BJ (cell line): ENCODE measurements at regions not wholly inside any gene's neighbourhood (a gene's known extent, or its start where the extent isn't known, plus 50 kb on each side); places are given as distances from the start of the nearest gene placed in this dataset.

Experiments used
- CTCF ChIA-PET: fragments of 350-600 bp; formaldehyde crosslinking; extraction: SDS; loops from one replicate; lab custom pipeline; 2021; ENCODE audit warnings: antibody characterized with exemption, inconsistent platforms; lab: Yijun Ruan, JAX
- POLR2A ChIA-PET: fragments of 300-600 bp; sonication (Branson Sonifier 250); formaldehyde crosslinking; extraction: SDS; loops from one replicate; lab custom pipeline; 2021; ENCODE audit warnings: antibody characterized with exemption; lab: Charles Lee
- DNase-seq: peaks from one replicate; pipeline ENCODE4 v3.0.0-alpha.2; 2011; ENCODE audit warnings: low read depth
- H3K27me3 ChIP-seq: 2 replicates; pipeline ENCODE4 v1.6.0; 2011; ENCODE audit warnings: low read length; ENCODE audit not compliant: control insufficient read depth, insufficient read depth
- H3K36me3 ChIP-seq: 2 replicates; pipeline ENCODE4 v1.5.1; 2011; ENCODE audit warnings: low read length; ENCODE audit not compliant: control insufficient read depth, insufficient read depth
- H3K4me3 ChIP-seq: 2 replicates; pipeline ENCODE4 v1.5.1; 2011; ENCODE audit warnings: low read depth, mild to moderate bottlenecking, control low read depth, low read length
- CTCF ChIP-seq: IDR thresholded peaks from 2 replicates; pipeline ENCODE4 v1.5.1; 2011; ENCODE audit warnings: low read depth, mild to moderate bottlenecking, control low read depth, inconsistent platforms, low read length, moderate library complexity; ENCODE audit not compliant: insufficient read depth

- Histone ChIP-seq H3K4me3 (no peak overlapping the region), H3K36me3 (no peaks in the 10 kb centered on the region), H3K27me3 (no peaks in the 10 kb centered on the region)
- no peak for DNase-seq
- ChIA-PET POLR2A (no interaction called here), CTCF (no interaction called here)
- TF ChIP-seq CTCF, result no peak
Observed at GRCh38 chr4:141890279-141890678, 253.9 kb downstream of the IL15 start.

GRCh38 chr4:141891260-141892120 is 255.1 kb downstream of the IL15 start:
- DNase-seq, result no peak
- ChIA-PET CTCF (no interaction called here), POLR2A (no interaction called here)
- H3K27me3 ChIP-seq, result no peaks in the 10 kb centered on the region
- no peak overlapping the region for H3K4me3 ChIP-seq
- no peaks in the 10 kb centered on the region for H3K36me3 ChIP-seq
- TF ChIP-seq CTCF, result no peak

- Histone ChIP-seq H3K4me3 (no peak overlapping the region), H3K27me3 (no peaks in the 10 kb centered on the region), H3K36me3 (no peaks in the 10 kb centered on the region)
- ChIA-PET CTCF (no interaction called here), POLR2A (no interaction called here)
- no peak for DNase-seq
- TF ChIP-seq CTCF, result no peak
Observed at GRCh38 chr4:141896687-141897086, 260.3 kb downstream of the IL15 start.

GRCh38 chr4:141898346-141898745 is 262.0 kb downstream of the IL15 start:
- TF ChIP-seq CTCF, result no peak
- ChIA-PET CTCF (interaction anchor here (0.8 kb wide), 1 partner anchor 591 kb away, joined by 3 read pairs; no protein-coding TSS in a partner anchor), POLR2A (interaction anchor here (0.6 to 0.7 kb wide), 2 partner anchors 188 to 430 kb away, joined by 3 to 5 read pairs; no protein-coding TSS in a partner anchor)
- no peak overlapping the region for H3K4me3 ChIP-seq
- no peak for DNase-seq
- no peaks in the 10 kb centered on the region for H3K36me3 ChIP-seq
- no peaks in the 10 kb centered on the region for H3K27me3 ChIP-seq

GRCh38 chr4:141899103-141899502 is 262.7 kb downstream of the IL15 start:
- no peak for TF ChIP-seq CTCF
- CTCF ChIA-PET, result interaction anchor here (0.7 kb wide), 3 partner anchors 103 to 550 kb away, joined by 3 read pairs; no protein-coding TSS in a partner anchor
- no peak for DNase-seq
- no peaks in the 10 kb centered on the region for H3K27me3 ChIP-seq
- H3K36me3 ChIP-seq, result no peaks in the 10 kb centered on the region
- POLR2A ChIA-PET, result interaction anchor here (0.5 to 1.1 kb wide), 3 partner anchors 111 to 959 kb away, joined by 3 to 6 read pairs (median 5); no protein-coding TSS in a partner anchor
- H3K4me3 ChIP-seq, result no peak overlapping the region
